Stimulated activated naive CD8-positive, alpha-beta T cell treated with anti-CD3 and anti-CD28 coated beads, Interleukin-15, Interleukin-2, amounts not matched to agents 100 U/mL and 50 U/mL, for 24 hours (primary cell): ENCODE measurements at regions not wholly inside any gene's neighbourhood (a gene's known extent, or its start where the extent isn't known, plus 50 kb on each side); places are given as distances from the start of the nearest gene placed in this dataset.

Experiments used
- ATAC-seq: fragments of 150-1000 bp; cut with Tn5 transposase; one replicate; pipeline ENCODE4 v1.10.0; 2021
- DNase-seq: peaks from one replicate; pipeline ENCODE4 v3.0.0; 2021

DNA sequence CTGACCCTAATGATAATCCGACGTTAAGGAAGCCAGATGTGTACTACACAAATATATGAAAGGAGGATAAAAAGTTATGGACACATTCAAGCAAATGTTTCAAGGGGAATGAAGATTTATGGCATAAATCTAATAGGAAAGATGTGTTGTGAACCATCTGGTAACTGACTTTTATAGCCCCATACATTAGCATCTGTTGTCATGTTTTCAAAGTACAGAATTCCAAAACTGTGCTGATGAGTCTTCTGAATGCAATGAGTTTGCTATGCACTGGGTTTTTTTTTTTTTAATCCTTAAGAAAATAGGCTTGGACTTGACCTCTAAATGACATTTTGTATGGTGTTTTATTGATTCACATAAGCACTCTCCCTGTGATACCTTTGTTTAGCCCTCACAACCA lies 158.5 kb upstream of the ESRRG start:
- no peak for DNase-seq
- ATAC-seq = no peak

DNA sequence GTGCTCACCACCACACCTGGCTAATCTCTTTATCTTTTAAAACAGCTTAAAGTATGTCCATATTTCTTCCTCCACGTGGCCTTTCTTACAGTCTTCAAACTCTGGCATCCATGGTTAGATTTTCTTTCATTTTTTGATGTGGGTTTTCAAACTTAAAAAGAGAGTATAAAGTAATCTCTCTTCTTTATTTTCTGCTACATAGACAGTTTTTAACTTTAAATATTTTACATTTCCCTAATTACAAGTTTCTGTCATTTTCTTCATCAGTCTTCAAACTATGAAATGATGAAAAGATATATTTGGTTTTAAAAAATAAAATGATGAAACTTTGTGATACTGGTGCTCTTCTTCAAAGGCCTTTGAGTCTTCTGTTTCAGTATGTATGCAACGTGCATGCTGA lies 143.5 kb upstream of the ESRRG start:
- DNase-seq (no peak), ATAC-seq (no peak)

DNA sequence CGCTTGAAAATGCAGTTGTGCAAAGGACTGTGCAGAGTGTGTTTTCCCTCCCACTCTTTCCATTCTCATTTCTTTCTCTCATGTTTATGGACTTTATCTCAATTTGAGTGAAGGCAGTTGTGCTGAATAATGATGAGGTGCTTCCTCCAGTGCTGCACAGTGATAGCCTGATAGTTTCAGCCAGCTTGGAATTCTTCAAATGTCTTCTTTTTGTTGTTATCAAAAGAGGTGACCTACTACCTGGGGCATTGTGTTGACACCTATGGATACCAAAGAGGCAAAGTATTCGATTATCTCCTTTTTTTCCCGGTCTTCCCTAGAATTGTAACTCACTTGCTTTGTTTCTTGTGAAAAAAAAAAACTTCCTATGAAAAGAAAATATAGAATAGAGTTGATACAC lies 132.6 kb upstream of the ESRRG start:
- no peak for DNase-seq
- no peak for ATAC-seq

DNA sequence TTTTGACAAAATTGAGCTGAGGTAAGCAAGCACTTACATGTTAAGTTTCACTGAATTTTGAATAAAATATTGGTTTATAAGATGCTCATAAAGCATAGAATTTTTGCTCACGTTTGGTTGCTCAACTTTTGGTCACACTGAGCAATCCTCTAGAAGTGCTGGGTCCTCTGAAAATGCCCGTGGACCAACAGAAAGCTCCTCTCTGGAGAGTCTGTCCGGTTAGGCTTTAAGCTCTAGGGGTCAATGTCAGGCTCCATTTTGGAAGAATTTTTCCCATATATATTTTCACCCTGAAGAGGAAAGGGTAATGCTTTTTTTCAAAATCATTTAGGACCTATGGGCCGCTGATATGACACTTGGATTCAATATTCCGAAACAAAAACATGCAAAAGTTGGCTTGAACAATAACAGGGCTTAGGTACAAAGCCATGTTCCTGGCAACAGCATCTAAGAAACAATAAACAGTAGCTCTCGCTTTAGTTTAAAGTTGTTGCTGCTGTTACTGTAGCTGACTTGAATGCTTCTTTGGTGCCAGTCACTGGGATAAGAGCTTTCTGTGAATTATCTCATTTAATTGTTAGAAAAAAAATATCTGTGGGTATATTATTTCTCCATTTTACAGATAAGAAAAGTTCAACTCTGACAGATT lies 131.7 kb upstream of the ESRRG start:
- no peak for ATAC-seq
- no peak for DNase-seq

DNA sequence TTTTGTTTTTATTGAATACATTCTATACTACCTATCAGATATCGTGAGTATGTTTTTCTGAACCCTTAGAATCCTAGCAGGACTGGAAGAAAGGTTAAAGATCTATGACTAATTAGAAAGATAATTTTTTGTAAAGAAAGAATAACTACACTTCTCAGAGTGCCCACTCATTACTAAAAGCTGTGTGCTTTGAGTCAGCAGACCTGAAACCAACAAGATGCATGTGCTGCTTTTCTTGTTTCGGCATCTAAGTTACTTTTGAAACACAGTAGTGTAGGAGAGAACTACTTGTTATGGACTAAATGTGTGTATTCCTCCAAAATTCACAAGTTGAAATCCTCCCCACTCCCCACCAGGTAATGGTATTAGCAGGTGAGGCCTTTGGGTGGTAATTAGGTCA lies 127.8 kb upstream of the ESRRG start:
- DNase-seq = no peak
- ATAC-seq = no peak

DNA sequence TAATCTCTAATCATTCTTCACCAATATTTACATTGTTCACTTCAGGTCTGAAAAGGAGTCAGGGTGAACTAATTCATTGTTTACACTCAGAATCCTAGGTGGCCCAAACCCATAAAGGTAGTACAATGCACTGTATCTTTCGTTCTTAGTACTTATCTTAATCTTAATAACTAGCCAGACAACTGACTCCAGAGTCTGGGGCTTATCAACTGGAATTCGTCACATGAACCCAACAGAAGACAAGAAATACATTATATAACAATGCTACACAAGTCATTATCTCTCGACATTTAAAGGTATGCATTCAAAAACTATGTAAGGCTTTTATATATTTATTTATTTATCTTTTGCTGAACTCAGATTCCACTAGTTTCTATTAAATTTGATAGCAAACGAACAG lies 125.9 kb upstream of the ESRRG start:
- ATAC-seq = no peak

DNA sequence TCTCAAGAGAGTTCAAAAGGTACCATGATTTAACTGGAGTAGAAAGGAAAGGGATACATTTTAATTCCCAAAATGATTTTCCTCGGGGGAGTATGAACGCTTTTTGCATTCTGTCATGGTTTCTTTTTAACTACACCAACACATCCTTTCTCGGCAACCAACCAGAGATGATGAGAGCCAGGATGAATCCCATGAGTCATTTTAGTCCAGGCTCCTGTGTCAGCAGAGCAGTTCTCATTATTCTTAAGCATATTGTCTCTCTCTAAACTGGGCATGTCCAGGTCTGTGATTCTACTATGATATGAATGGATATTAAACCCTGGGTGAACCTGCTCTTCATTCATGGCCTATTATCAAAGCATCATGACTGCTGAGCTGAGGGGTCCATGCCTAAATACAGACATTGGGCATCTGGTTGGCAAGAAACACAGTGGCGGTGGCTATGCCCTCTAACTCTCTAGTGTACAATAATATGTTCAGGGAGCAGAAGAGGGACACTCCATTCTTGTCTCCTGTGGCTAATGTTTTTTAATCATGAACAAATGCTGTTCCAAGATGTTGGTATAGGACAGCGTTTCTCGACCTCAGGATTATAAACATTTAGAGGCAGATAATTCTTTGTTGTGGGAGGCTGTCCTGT lies 124.3 kb upstream of the ESRRG start:
- ATAC-seq = no peak

More for the DNA sequence above, 125.9 kb upstream of the ESRRG start:
- DNase-seq = no peak

DNA sequence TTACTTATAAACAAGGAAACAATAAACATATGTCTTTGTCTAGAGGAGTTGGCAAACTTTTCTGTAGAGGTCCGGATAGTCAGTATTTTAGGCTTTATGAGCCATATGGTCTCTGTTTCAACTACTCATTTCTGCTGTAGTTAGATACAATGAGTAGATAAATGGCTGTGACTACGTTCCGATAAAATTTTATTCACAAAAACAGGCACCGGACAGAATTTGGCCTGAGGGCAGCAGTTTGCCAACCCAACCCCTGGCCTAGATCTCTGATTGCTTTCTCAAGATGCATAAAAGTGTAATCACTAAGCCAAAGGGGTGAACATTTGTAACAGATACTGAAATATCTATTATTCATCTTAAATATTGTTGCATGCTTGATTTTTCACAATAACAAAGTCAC lies 123.1 kb upstream of the ESRRG start:
- DNase-seq (no peak), ATAC-seq (no peak)

More for the DNA sequence above, 124.3 kb upstream of the ESRRG start:
- no peak for DNase-seq

DNA sequence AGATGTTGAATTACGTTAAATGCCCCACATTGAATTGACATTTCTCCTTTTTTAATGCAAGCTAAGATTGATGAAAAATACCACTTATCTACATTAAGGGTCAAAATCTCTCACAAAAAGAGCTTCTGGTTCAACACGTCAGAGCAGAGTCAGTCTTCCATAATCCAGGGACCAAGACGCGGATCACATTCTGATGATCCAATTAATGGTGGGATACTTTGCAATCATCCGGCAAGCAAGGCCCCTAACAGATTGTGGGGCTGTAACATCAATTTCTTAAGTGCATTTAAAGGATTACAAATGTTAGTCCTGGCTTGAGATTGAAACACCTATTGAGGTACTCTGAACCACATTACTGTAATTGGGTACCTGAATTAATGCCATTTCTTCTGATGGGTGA lies 120.2 kb upstream of the ESRRG start:
- DNase-seq = no peak
- no peak for ATAC-seq

DNA sequence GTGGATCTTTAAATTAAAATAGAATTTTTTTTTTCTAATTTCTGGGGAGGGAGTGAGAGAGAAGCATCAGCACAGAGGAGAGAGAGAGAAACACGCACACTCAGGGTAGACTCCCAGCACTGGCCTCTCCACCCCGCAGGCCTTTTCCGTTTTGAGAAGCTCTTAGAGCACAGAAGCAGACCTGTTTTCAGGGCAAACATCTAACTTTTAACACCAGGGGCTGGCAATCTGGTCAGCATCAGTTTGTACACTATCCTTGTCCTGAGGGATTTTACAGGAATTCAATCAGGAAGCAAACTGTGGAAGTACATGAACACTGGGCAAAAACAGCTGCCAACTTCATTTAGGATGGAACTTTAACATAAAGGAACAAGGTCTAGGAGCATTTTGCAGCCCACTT lies 117.9 kb upstream of the ESRRG start:
- no peak for ATAC-seq
- DNase-seq = no peak

DNA sequence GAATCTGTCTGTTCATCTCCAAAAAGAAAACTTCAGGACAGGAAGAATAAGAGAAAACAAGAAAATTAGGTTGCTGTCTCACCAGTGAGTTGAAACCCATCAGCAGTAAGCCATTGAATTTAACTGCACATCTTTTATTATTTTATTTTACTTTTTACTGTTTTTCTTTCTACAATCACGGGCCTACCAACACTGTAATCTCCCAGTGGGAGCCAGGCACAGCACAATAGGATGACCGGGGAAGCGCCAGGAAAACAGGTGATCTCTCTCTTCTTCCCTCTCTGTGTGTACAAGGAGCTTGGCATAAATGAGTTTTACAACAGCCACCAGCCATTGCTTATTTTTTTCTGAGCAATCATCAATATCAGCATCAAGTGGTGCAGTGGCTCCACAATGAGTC lies 113.1 kb upstream of the ESRRG start:
- DNase-seq (no peak), ATAC-seq (no peak)

DNA sequence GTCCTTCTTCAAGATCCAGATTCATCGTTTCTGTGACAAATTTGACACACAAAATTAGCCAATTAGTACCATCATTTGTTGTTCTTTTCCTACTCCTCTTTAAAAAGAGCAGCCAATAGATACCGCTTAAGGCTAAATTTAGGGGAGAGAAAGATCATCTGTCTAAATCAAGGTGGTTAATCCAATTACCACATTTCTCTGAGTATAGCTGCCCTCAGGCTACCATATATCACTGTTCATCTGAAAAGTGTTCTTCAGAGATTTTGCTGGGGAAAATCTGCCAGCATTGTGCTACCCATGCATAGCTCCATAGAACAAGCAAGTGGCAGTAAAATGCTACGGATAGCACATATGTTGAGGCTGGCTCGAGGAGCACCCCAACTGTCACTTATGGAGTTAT lies 110.3 kb upstream of the ESRRG start:
- DNase-seq (no peak), ATAC-seq (no peak)

DNA sequence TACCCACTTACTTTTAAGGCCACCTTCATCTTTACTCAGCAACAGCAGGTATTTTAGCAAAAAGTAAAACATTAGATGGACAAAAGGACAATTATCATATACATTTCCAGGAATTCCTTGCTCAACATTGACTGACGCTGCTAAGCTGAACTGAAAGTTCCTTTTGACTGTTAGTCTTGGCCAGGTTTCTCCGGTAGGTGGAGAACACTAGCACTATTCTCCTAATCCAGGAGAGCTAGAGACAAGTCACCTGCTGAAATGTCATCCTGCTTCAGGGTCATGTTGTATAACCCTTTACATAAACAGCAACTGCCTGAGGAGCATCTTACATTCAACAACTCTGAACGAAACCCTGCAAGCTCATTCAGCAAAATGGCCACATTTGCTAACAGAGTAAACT lies 109.0 kb upstream of the ESRRG start:
- ATAC-seq (no peak), DNase-seq (no peak)

DNA sequence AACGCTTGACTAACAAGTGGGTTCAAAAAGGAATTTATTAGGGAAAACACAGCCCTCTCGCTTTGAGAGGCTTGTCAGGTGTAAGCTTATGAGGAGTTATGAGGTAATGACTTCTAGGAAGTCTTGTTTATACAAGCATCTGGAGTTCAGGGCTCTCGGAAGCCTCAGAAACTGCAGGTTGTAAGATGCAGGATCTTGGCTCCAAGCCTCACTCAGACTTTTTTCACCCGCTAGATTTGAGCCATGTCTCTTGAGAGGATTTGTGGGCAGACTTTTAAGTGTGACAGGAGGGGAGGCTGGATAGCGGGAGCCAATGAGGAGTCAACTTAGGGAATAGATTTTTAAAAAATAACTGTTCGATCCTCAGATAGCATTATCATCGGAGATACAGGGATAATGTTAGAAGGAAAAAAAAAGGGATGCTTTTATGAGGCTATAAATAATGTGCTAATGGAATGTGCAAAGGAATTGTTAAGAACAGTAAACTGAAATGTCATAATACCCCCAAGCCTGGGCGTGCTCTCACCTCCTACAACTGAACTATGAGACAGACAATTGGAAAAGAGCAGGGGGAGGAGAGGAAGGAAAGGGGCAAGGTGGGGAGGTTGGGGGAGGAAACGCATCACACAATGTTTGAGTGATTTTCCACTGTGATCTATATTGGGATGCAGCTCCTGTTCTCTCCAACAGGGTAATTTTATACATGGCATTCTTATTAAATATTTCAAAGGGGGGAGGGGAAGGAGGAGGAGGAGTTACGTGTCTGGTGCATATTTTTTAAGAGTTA lies 107.4 kb upstream of the ESRRG start:
- ATAC-seq (no peak), DNase-seq (no peak)

DNA sequence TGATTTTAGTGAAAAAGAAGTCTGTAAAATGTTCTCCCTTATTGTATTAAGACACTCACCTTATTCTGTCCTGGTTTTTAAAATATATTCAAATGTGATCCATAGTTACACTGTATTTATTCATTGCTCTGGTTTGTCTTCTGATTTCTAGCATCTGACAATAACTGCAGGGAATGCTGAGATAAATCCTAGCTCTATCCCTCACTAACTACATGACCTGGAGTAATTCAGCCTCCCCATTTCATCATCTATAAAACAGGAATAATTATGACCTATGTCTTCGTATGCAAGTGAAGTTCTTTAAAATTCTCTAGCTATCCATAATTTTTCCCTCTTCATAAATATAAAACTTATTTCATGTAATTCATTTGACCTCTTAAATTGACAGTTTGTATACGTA lies 104.0 kb upstream of the ESRRG start:
- no peak for ATAC-seq
- no peak for DNase-seq

DNA sequence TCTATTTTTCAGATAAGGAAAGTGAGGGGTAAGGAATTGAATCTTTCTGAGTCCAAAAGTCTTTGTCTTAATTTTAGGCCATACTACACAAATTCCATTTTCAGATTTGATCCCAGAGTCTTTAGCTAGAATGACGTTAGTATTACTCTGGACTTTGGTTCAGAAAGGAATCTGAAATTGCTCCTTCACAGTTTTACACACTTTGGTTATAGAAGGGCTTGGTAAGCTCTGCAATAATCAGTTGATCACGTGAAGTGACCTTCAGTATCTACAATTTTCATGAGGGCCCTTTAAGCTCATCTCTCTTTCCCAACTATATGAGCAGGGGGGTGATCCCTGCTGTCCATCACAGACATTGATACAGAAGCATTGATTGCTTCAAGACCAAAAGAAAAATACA lies 103.4 kb upstream of the ESRRG start:
- ATAC-seq = no peak
- no peak for DNase-seq

DNA sequence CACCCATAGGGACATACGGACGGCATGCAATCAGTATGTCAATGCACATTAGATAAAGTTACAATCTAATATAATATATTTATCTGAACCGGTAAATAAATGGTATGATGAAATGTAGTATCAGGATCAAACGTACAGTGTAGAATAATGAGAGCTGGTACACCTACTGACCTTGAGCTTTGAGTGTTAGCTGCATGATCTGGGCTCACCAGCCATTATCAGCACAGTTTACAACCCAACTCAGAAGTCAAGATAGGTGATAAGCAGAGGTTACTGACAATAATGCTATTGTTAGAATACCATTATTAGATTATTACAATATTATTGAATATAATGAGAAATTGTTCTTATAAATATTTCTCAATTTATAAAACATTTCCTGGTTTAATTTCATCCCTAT lies 103.0 kb upstream of the ESRRG start:
- no peak for ATAC-seq

DNA sequence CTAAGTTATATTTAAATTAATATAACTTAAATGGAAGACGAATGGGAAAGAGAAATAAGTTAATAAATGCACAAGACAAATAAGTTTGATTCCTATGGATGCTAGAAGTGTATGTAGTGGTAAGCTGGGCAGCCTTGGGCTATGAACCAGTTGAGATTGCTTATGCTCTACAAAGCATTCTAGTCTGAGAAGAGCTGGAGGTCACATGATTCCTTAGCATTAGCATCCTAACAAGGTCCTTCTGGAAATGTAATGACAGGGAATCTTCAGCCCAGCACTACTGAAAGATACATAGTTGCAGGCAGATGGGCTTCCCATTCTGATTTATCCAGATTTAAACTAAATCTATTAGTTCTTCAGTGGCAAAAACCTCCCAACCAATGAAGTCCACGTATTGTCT lies 102.3 kb upstream of the ESRRG start:
- no peak for DNase-seq
- no peak for ATAC-seq

More for the DNA sequence above, 103.0 kb upstream of the ESRRG start:
- no peak for DNase-seq

DNA sequence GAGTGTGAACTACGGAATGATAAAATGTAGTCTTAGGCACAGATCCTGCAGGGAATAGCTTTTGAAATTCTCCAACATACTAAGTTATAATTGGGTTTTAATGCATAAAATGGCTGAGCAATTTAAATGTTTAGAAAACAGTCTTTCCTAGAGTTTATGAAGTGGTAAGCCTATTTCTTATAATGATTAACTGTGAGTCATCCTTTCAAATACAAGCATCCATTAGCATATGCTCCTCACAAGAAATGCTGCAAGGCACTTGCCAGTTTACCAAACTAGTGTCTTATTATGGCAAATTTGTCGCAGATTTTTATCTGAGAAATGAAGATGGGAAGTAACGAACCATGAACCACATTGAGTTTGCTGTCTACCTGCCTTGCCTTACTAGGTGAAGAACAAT lies 101.3 kb upstream of the ESRRG start:
- ATAC-seq (no peak), DNase-seq (no peak)

DNA sequence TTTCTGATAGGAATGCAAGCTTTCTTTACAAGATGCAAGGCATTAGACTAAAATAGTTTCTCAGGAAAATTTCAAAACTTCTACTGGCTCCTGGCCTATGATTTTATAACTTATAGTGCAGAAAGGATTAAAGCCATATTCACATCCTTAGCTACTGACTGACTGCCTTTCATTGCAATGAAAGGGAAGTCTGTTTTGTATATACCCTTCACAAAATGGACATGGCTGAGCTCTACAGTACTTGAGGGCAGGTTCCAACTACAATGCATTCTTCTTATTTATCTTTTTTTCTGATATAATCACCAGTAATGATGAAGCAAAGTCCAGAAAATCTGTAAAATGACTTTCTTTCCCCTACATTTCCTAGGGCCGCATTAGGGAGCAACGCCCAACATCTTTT lies 100.5 kb upstream of the ESRRG start:
- no peak for ATAC-seq
- DNase-seq = no peak

DNA sequence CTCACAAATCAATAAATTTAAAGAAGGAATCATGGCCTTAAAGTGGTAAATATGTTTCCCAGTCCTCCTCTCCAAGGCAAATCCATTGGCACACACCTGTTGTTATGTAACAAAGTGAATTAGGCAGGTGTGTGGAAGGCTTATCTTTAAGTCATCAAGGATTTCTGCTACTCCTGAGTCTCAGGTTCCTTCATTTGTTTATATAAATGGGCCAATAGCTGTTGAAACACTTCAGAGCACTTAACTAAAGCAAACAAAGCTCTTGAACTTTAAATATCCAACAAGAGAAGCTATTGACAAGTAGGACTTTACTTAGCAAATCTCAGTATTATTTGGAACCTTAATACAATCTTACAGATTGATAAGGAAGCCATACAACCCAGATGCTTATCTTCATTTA lies 99.3 kb upstream of the ESRRG start:
- DNase-seq = no peak
- no peak for ATAC-seq

DNA sequence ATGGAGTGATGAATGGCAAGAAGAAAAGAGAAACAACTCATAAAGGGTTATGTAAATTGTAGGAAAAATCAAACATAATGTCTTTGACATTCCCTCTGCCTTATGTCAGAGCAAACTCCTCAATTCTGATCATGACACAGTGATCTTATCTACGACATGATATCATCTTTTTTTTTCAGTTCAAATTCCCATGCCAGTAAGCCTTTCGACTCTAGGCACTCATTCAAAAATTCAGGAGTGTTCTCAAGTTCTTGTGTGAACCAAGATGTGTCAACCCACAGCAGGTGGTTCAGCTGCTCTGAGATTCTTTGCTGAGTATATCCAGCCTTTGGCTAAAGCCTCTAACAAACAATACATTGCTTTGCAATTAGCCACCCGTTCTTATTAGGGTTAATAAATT lies 97.1 kb upstream of the ESRRG start:
- no peak for ATAC-seq
- DNase-seq = no peak

DNA sequence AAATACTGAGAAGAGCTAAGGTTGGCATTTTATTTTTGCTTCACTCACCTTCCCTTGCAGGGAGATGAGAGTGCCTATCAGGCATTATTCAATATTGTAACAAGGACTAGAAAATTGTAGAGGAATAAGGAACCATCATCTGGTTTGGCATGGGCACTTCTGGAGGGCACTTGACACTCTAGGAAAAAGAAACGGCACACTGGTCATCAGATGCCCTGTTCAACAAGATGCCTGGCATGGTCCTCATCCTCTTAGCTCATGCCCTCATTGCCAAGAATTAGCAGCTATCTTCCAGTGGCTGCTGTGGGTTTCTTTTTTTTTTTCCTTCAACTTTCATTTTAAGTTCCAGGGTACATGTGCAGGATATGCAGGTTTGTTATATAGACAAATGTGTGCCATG lies 95.1 kb upstream of the ESRRG start:
- DNase-seq = no peak
- ATAC-seq = no peak
